MM.1S (cell line): ENCODE measurements at regions not wholly inside any gene's neighbourhood (a gene's known extent, or its start where the extent isn't known, plus 50 kb on each side); places are given as distances from the start of the nearest gene placed in this dataset.

Source experiments
- DNase-seq: peaks from one replicate; pipeline ENCODE4 v3.0.0-alpha.2; 2015
- H2AFZ ChIP-seq: fragments of 300-600 bp; sonication (generic); 2 replicates; pipeline ENCODE4 v1.6.0; 2016; ENCODE audit warnings: antibody characterized with exemption, low read length
- H3F3A ChIP-seq: fragments of 300-600 bp; sonication (generic); 2 replicates; pipeline ENCODE4 v1.6.1; 2016; ENCODE audit warnings: mild to moderate bottlenecking, antibody characterized with exemption, low read length, moderate library complexity, mixed read lengths; ENCODE audit not compliant: insufficient read depth
- H3K27ac ChIP-seq: fragments of 300-600 bp; sonication (generic); 2 replicates; pipeline ENCODE4 v1.5.1; 2016; ENCODE audit warnings: mild to moderate bottlenecking, low read length
- H3K27me3 ChIP-seq: fragments of 300-600 bp; sonication (generic); replicated peaks from 2 replicates; pipeline ENCODE4 v1.6.0; 2016; ENCODE audit warnings: low read length; ENCODE audit not compliant: insufficient read depth
- H3K36me3 ChIP-seq: fragments of 300-600 bp; sonication (generic); replicated peaks from 2 replicates; pipeline ENCODE4 v1.6.1; 2016; ENCODE audit warnings: mild to moderate bottlenecking, low read length, mixed read lengths; ENCODE audit not compliant: insufficient read depth
- H3K4me1 ChIP-seq: fragments of 300-600 bp; sonication (generic); 2 replicates; pipeline ENCODE4 v1.6.1; 2016; ENCODE audit warnings: low read length, mixed read lengths
- H3K4me2 ChIP-seq: fragments of 300-600 bp; sonication (generic); 2 replicates; pipeline ENCODE4 v1.6.0; 2016; ENCODE audit warnings: low read depth, low read length
- H3K4me3 ChIP-seq: fragments of 300-600 bp; sonication (generic); 2 replicates; pipeline ENCODE4 v1.5.1; 2016; ENCODE audit warnings: low read length, mixed read lengths
- H3K79me2 ChIP-seq: fragments of 300-600 bp; sonication (generic); 2 replicates; pipeline ENCODE4 v1.6.1; 2016; ENCODE audit warnings: mixed run types, low read length, mixed read lengths
- H3K9ac ChIP-seq: fragments of 300-600 bp; sonication (generic); 2 replicates; pipeline ENCODE4 v1.6.1; 2016; ENCODE audit warnings: low read length, mixed read lengths
- H3K9me2 ChIP-seq: fragments of 300-600 bp; sonication (generic); replicated peaks from 2 replicates; pipeline ENCODE4 v1.6.1; 2016; ENCODE audit warnings: mild to moderate bottlenecking, low read length, mixed read lengths; ENCODE audit not compliant: insufficient read depth
- H3K9me3 ChIP-seq: fragments of 300-600 bp; sonication (generic); replicated peaks from 2 replicates; pipeline ENCODE4 v1.6.1; 2016; ENCODE audit warnings: mild to moderate bottlenecking, low read length, mixed read lengths; ENCODE audit not compliant: insufficient read depth
- H4K20me1 ChIP-seq: fragments of 300-600 bp; sonication (generic); 2 replicates; pipeline ENCODE4 v1.6.1; 2016; ENCODE audit warnings: mild to moderate bottlenecking, low read length, moderate library complexity, mixed read lengths; ENCODE audit not compliant: insufficient read depth
- CTCF ChIP-seq: fragments of 300-600 bp; sonication (generic); IDR thresholded peaks from 2 replicates; pipeline ENCODE4 v1.5.1; 2016; ENCODE audit warnings: antibody characterized with exemption, low read length, mixed read lengths
- EZH2 ChIP-seq: fragments of 300-600 bp; sonication (generic); optimal IDR thresholded peaks from 2 replicates; pipeline ENCODE3; 2017; ENCODE audit warnings: low read depth, mild to moderate bottlenecking, antibody characterized with exemption, low read length, mixed read lengths
- EZH2phosphoT487 ChIP-seq: fragments of 300-600 bp; sonication (generic); IDR thresholded peaks from 2 replicates; pipeline ENCODE4 v1.6.1; 2018; ENCODE audit warnings: antibody characterized with exemption, low read length

- H2AFZ ChIP-seq = no peak overlapping the region
- no peak overlapping the region for H3K9ac ChIP-seq
- no peaks in the 10 kb centered on the region for H3K9me3 ChIP-seq
- no peak overlapping the region for H3K4me3 ChIP-seq
- no peaks in the 10 kb centered on the region for H4K20me1 ChIP-seq
- DNase-seq = no peak
- H3K27me3 ChIP-seq = no peaks in the 10 kb centered on the region
- H3K4me1 ChIP-seq = no peaks in the 10 kb centered on the region
- no peak overlapping the region for H3K27ac ChIP-seq
- no peaks in the 10 kb centered on the region for H3K9me2 ChIP-seq
- H3K79me2 ChIP-seq = no peaks in the 10 kb centered on the region
- H3F3A ChIP-seq = no peaks in the 10 kb centered on the region
- no peak for TF ChIP-seq EZH2phosphoT487
- TF ChIP-seq CTCF = no peak
- no peak for TF ChIP-seq EZH2
- no peak overlapping the region for H3K4me2 ChIP-seq
- H3K36me3 ChIP-seq = no peaks in the 10 kb centered on the region
These were observed 55.2 kb upstream of the ZBED5 start for GRCh38 chr11:10913075-10913474.

GRCh38 chr11:10911907-10912306 lies 54.1 kb upstream of the ZBED5 start:
- no peak for DNase-seq
- no peak overlapping the region for H3K9ac ChIP-seq
- H3K79me2 ChIP-seq = no peaks in the 10 kb centered on the region

GRCh38 chr11:10909141-10909883 lies 51.5 kb upstream of the ZBED5 start:
- Histone ChIP-seq H3F3A (no peaks in the 10 kb centered on the region), H3K4me3 (no peak overlapping the region), H3K9ac (no peak overlapping the region), H3K27ac (no peak overlapping the region), H3K4me2 (no peak overlapping the region), H3K9me3 (no peaks in the 10 kb centered on the region), H3K27me3 (no peaks in the 10 kb centered on the region), H3K79me2 (no peaks in the 10 kb centered on the region), H3K9me2 (no peaks in the 10 kb centered on the region), H3K36me3 (no peaks in the 10 kb centered on the region), H2AFZ (no peak overlapping the region), H3K4me1 (no peaks in the 10 kb centered on the region), H4K20me1 (no peaks in the 10 kb centered on the region)
- TF ChIP-seq EZH2 = no peak
- TF ChIP-seq CTCF = no peak
- no peak for TF ChIP-seq EZH2phosphoT487
- no peak for DNase-seq

More at GRCh38 chr11:10911907-10912306, 54.1 kb upstream of the ZBED5 start:
- H3K4me3 ChIP-seq = no peak overlapping the region
- no peaks in the 10 kb centered on the region for H4K20me1 ChIP-seq
- H2AFZ ChIP-seq = no peak overlapping the region
- no peaks in the 10 kb centered on the region for H3K9me3 ChIP-seq
- no peaks in the 10 kb centered on the region for H3K4me1 ChIP-seq
- no peak overlapping the region for H3K27ac ChIP-seq
- no peaks in the 10 kb centered on the region for H3F3A ChIP-seq
- H3K4me2 ChIP-seq = no peak overlapping the region
- TF ChIP-seq EZH2phosphoT487 = no peak
- no peak for TF ChIP-seq EZH2
- no peak for TF ChIP-seq CTCF
- H3K9me2 ChIP-seq = no peaks in the 10 kb centered on the region
- no peaks in the 10 kb centered on the region for H3K27me3 ChIP-seq
- H3K36me3 ChIP-seq = no peaks in the 10 kb centered on the region
